Neuron (in vitro differentiated cells): ENCODE measurements at regions not wholly inside any gene's neighbourhood (a gene's known extent, or its start where the extent isn't known, plus 50 kb on each side); places are given as distances from the start of the nearest gene placed in this dataset.

ENCODE experiments used
- H2AFZ ChIP-seq: one replicate; pipeline ENCODE4 v1.6.1; 2013; ENCODE audit warnings: low read depth, mild to moderate bottlenecking, inconsistent platforms, low read length, moderate library complexity
- H3K27me3 ChIP-seq: one replicate; pipeline ENCODE4 v1.6.1; 2013; ENCODE audit warnings: low read length; ENCODE audit not compliant: insufficient read depth
- H3K36me3 ChIP-seq: one replicate; pipeline ENCODE4 v1.6.1; 2013; ENCODE audit warnings: low read length; ENCODE audit not compliant: insufficient read depth
- H3K4me1 ChIP-seq: one replicate; pipeline ENCODE4 v1.6.1; 2013; ENCODE audit warnings: low read length; ENCODE audit not compliant: insufficient read depth
- H3K4me3 ChIP-seq: 2 replicates; pipeline ENCODE4 v1.5.1; 2013; ENCODE audit warnings: mild to moderate bottlenecking, low read length, moderate library complexity
- H3K9me3 ChIP-seq: one replicate; pipeline ENCODE4 v1.6.1; 2013; ENCODE audit warnings: low read length

DNA sequence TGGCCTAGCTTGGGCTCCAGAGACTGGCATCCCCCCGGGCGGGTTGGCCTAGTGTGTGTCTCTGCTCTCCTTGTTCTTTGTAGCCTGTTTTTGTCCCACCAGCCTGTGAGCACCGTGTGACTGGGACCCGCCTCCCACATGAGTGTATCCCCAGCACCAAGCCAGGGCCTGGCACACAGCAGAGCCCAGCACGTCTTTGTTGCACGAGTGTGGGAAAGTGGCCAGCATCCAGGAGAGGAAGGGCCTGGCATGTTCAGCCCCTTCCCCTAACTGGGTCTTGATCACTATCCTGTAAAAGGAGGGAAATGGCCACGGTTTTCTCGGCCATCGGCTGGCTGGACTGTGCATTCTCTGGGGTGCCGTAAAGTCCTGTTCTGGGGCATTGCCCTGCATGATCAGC, 290.1 kb downstream of the BMP7 start:
- H3K36me3 ChIP-seq, result no peaks in the 10 kb centered on the region
- no peaks in the 10 kb centered on the region for H3K4me1 ChIP-seq
- H2AFZ ChIP-seq, result no peak overlapping the region
- H3K27me3 ChIP-seq, result peaks cover 46% of the 10 kb centered on the region
- H3K9me3 ChIP-seq, result no peaks in the 10 kb centered on the region
- no peak overlapping the region for H3K4me3 ChIP-seq

DNA sequence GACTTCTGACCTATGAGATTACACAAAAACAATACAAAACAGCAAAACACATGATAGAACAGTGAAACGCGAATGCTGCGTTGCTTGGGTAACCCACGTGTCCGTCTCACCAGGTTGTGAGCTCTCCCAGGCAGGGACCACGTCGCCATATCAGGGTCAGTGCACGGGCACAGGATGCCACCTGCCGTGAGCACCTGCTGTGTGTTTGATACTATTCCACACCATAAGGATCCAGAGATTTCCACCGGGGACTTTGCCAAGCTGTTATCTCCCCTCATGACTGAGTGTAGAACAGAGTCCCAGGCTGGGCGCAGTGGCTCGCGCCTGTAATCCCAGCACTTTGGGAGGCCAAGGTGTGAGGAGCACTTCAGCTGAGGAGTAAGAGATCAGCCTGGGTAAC, 288.0 kb downstream of the BMP7 start:
- no peak overlapping the region for H3K4me3 ChIP-seq
- no peaks in the 10 kb centered on the region for H3K4me1 ChIP-seq
- H3K9me3 ChIP-seq, result no peaks in the 10 kb centered on the region
- H3K27me3 ChIP-seq, result peaks cover 32% of the 10 kb centered on the region
- no peaks in the 10 kb centered on the region for H3K36me3 ChIP-seq
- no peak overlapping the region for H2AFZ ChIP-seq

DNA sequence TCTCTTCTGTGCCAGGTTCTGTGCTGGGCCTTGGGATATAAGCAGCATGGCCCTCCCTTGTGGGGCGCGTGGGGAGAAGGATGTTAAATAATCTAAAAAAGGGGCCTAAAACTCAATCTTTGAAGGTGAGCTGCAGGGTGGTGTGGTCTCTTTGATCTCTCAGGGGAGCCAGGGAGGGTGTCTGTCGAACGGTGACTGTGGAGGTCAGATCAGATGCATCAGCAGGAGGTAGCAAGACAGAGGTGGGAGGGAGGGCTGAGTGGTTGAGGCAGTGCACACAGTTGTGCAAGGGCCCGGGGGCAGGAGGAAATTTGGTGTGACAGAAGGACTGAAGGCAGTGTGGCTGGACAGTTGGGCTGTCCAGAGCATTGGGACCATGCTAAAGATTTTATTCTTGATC, 287.3 kb downstream of the BMP7 start:
- H3K36me3 ChIP-seq, result no peaks in the 10 kb centered on the region

GRCh38 chr20:56981301-56981700, 285.1 kb downstream of the BMP7 start:
- Histone ChIP-seq H3K27me3 (peaks cover 5% of the 10 kb centered on the region), H3K36me3 (no peaks in the 10 kb centered on the region), H3K9me3 (no peaks in the 10 kb centered on the region), H3K4me3 (no peak overlapping the region), H3K4me1 (no peaks in the 10 kb centered on the region), H2AFZ (no peak overlapping the region)

More for the DNA sequence above, 287.3 kb downstream of the BMP7 start:
- Histone ChIP-seq H3K4me1 (no peaks in the 10 kb centered on the region), H3K9me3 (no peaks in the 10 kb centered on the region), H3K4me3 (no peak overlapping the region), H2AFZ (no peak overlapping the region), H3K27me3 (peaks cover 26% of the 10 kb centered on the region)

DNA sequence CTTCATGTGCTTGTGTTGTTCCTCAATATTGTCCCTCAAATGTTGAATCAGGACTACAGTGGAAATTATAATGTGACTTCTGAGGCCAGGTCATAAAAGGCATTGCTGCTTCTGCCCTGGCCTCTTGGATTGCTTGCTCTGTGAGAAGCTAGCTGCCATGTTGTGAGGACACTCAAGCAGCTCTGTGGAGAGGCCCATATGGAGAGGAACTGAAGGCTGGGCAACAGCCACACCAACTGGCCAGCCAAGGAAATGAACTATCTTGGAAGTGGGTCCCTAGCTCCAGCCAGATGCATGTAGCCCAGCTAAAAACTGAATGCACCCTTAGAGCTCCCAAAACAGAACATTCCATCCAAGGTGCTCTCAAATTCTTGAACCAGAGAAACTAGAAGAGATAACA, 282.6 kb downstream of the BMP7 start:
- H3K4me3 ChIP-seq, result no peak overlapping the region
- no peak overlapping the region for H2AFZ ChIP-seq
- H3K4me1 ChIP-seq, result no peaks in the 10 kb centered on the region
- no peaks in the 10 kb centered on the region for H3K9me3 ChIP-seq
- H3K27me3 ChIP-seq, result peaks cover 3% of the 10 kb centered on the region
- no peaks in the 10 kb centered on the region for H3K36me3 ChIP-seq

GRCh38 chr20:56985066-56985685, 281.3 kb downstream of the BMP7 start:
- no peak overlapping the region for H3K4me3 ChIP-seq
- H3K9me3 ChIP-seq, result no peaks in the 10 kb centered on the region
- no peaks in the 10 kb centered on the region for H3K36me3 ChIP-seq
- H3K4me1 ChIP-seq, result no peaks in the 10 kb centered on the region
- peaks cover 3% of the 10 kb centered on the region for H3K27me3 ChIP-seq
- H2AFZ ChIP-seq, result no peak overlapping the region

GRCh38 chr20:56986476-56986875, 280.0 kb downstream of the BMP7 start:
- H3K27me3 ChIP-seq, result no peaks in the 10 kb centered on the region
- no peak overlapping the region for H3K4me3 ChIP-seq
- no peaks in the 10 kb centered on the region for H3K36me3 ChIP-seq
- no peak overlapping the region for H2AFZ ChIP-seq
- no peaks in the 10 kb centered on the region for H3K9me3 ChIP-seq
- no peaks in the 10 kb centered on the region for H3K4me1 ChIP-seq

- Histone ChIP-seq H3K9me3 (no peaks in the 10 kb centered on the region), H3K36me3 (no peaks in the 10 kb centered on the region), H2AFZ (no peak overlapping the region), H3K27me3 (no peaks in the 10 kb centered on the region), H3K4me1 (no peaks in the 10 kb centered on the region), H3K4me3 (no peak overlapping the region)
Observed at GRCh38 chr20:56986931-56987720, 279.3 kb downstream of the BMP7 start.

- no peaks in the 10 kb centered on the region for H3K36me3 ChIP-seq
- H2AFZ ChIP-seq, result no peak overlapping the region
- H3K9me3 ChIP-seq, result no peaks in the 10 kb centered on the region
- H3K27me3 ChIP-seq, result no peaks in the 10 kb centered on the region
- no peak overlapping the region for H3K4me3 ChIP-seq
- H3K4me1 ChIP-seq, result no peaks in the 10 kb centered on the region
Observed at GRCh38 chr20:56987986-56988385, 278.5 kb downstream of the BMP7 start.

GRCh38 chr20:56988446-56988845, 278.0 kb downstream of the BMP7 start:
- Histone ChIP-seq H3K4me1 (no peaks in the 10 kb centered on the region), H3K9me3 (no peaks in the 10 kb centered on the region), H3K36me3 (no peaks in the 10 kb centered on the region), H2AFZ (no peak overlapping the region), H3K27me3 (no peaks in the 10 kb centered on the region), H3K4me3 (no peak overlapping the region)

DNA sequence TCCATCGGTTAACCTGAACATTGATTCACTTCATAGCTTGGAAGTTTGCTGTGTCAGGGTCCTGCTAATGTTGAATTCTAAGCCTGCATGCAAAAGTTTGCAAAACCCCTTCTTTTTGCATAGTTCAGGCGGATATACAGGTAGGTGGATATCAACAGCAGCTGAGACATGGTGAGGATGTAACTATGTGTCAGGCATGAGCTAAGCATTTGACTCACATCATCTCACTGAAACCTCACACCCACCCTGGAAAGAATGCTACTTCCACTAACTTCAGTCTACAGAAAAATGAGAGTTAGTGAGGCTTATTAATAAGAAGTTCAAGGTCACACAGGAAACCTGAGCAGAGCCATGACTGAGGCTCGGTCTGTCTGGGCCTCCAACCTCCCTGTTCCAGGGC, 276.9 kb downstream of the BMP7 start:
- peaks cover 3% of the 10 kb centered on the region for H3K27me3 ChIP-seq
- H3K4me1 ChIP-seq, result no peaks in the 10 kb centered on the region
- H3K36me3 ChIP-seq, result no peaks in the 10 kb centered on the region
- no peak overlapping the region for H3K4me3 ChIP-seq
- no peaks in the 10 kb centered on the region for H3K9me3 ChIP-seq
- no peak overlapping the region for H2AFZ ChIP-seq

- Histone ChIP-seq H2AFZ (no peak overlapping the region), H3K4me1 (no peaks in the 10 kb centered on the region), H3K4me3 (no peak overlapping the region), H3K36me3 (no peaks in the 10 kb centered on the region), H3K9me3 (no peaks in the 10 kb centered on the region), H3K27me3 (peaks cover 3% of the 10 kb centered on the region)
Observed at GRCh38 chr20:56993020-56993559, 273.4 kb downstream of the BMP7 start.

- Histone ChIP-seq H2AFZ (no peak overlapping the region), H3K4me1 (no peaks in the 10 kb centered on the region), H3K4me3 (no peak overlapping the region), H3K27me3 (peaks cover 3% of the 10 kb centered on the region), H3K36me3 (no peaks in the 10 kb centered on the region), H3K9me3 (no peaks in the 10 kb centered on the region)
Observed at GRCh38 chr20:56994006-56994405, 272.4 kb downstream of the BMP7 start.
